ENCODE measurements at regions not wholly inside any gene's neighbourhood (a gene's known extent, or its start where the extent isn't known, plus 50 kb on each side); places are given as distances from the start of the nearest gene placed in this dataset.
A peak's percentile ranks its signal among the peaks of the same experiment; 100 is the strongest.
"Not testable (repeated sequence)": the region's sequence is repeated elsewhere in the genome, so short reads cannot be mapped to it uniquely, and the experiment has no call there.

GRCh38 chr2:230593765-230594164 is 118.9 kb upstream of the CAB39 start:
- DNase-seq (ENCODE audit: low spot score) = no peak

- no peak for DNase-seq (ENCODE audit: low spot score)
These were observed 118.3 kb upstream of the CAB39 start for GRCh38 chr2:230594286-230594840.

GRCh38 chr2:230599853-230600252 is 112.8 kb upstream of the CAB39 start:
- no peak for DNase-seq (ENCODE audit: low spot score)

GRCh38 chr2:230600285-230600684 is 112.4 kb upstream of the CAB39 start:
- DNase-seq (ENCODE audit: low spot score) = no peak

- no peak for DNase-seq (ENCODE audit: low spot score)
These were observed 111.8 kb upstream of the CAB39 start for GRCh38 chr2:230600881-230601280.

- no peak for DNase-seq (ENCODE audit: low spot score)
These were observed 111.1 kb upstream of the CAB39 start for GRCh38 chr2:230601510-230601909.

DNA sequence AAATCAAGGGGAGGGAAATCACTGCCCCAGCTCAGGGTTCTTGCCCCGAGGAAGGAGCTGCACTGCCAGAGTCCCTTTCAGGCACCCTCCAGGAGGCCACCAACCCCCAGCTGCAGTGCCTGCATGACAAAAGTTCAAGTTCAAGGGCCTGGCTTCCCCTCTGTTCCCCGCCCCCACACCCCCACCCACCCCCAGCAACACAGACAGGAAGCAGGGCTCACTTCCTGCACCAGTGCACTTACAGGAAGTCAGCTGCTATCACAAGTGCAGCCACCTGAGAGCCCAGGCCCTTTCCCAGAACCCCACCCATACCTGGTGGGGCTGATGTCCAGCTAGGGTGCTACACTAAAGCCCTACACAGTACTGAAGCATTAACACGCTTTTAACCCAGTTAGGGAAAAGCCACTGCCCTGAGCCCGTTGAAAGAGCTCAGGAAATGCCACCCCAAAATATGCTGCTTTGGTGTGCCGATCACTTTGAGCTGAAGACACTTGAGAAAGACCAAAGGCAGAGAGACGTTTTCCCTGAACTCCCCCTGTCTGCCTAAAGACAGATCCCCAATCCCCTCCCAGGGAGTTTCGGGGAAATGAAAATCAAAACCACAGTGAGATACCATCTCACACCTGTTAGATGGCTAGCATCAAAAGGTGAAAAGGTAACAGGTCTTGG is 109.9 kb upstream of the CAB39 start:
- DNase-seq (ENCODE audit: low spot score) = no peak

GRCh38 chr2:230603317-230603716 is 109.3 kb upstream of the CAB39 start:
- DNase-seq (ENCODE audit: low spot score) = not testable (repeated sequence)

DNA sequence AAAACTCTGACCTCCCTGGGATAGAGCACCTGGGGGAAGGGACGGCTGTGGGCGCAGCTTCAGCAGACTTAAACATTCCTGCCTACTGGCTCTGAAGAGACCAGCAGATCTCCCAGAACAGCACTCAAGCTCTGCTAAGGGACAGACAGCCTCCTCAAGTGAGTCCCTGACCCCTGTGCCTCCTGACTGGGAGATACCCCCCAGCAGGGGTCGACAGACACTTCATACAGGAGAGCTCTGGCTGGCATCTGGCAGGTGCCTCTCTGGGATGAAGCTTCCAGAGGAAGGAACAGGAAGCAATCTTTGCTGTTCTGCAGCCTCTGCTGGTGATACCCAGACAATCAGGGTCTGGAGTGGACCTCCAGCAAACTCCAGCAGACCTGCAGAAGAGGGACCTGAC is 108.5 kb upstream of the CAB39 start:
- DNase-seq (ENCODE audit: low spot score) = not testable (repeated sequence)

DNA sequence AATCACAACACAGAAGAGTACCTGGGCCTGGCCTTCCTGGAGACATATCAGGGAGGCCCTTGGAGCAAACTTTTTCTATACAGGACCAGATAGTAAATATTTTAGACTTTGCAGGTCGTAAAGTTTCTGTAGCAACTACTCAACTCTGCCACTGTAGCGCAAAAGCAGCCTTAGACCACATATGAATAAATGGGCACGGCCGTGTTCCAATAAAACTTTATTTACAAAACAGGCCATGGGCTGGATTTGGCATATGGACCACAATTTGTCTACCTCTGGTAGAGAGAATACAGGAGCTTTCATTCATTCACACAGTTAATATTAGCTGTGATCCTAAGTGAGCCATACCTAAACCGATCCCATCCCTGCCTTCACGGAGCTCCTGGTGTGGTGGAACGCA is 98.6 kb upstream of the CAB39 start:
- no peak for DNase-seq (ENCODE audit: low spot score)

GRCh38 chr2:230614913-230615332 is 97.7 kb upstream of the CAB39 start:
- no peak for DNase-seq (ENCODE audit: low spot score)

DNA sequence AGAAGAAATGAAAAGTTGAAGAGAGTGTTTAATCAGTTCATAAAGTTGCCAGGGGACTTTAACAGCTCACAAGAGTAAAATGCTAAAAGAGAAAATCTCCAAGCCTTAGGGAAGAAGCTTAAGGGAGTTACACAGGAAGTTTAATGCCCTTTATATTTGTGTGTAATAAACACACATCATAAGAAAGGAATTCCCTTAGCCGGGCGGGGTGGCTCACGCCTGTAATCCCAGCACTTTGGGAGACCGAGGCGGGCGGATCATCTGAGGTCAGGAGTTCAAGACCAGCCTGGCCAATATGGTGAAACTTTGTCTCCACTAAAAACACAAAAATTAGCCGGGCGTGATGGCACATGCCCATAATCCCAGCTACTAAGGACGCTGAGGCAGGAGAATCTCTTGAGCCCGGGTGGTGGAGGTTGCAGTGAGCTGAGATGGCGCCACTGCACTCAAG is 95.4 kb upstream of the CAB39 start:
- DNase-seq (ENCODE audit: low spot score) = not testable (repeated sequence)

- DNase-seq (ENCODE audit: low spot score) = no peak
These were observed 93.2 kb upstream of the CAB39 start for GRCh38 chr2:230619491-230619890.

DNA sequence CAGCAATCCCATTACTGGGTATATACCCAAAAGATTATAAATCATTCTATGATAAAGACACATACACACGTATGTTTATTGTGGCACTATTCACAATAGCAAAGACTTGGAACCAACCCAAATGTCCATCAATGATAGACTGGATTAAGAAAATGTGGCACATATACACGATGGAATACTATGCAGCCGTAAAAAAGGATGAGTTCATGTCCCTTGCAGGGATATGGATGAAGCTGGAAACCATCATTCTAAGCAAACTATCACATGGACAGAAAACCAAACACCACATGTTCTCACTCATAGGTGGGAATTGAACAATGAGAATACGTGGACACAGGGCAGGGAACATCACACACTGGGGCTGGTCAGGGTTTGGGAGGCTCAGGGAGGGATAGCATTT is 87.4 kb upstream of the CAB39 start:
- not testable (repeated sequence) for DNase-seq (ENCODE audit: low spot score)

- DNase-seq (ENCODE audit: low spot score) = not testable (repeated sequence)
These were observed 85.6 kb upstream of the CAB39 start for GRCh38 chr2:230627091-230627490.

DNA sequence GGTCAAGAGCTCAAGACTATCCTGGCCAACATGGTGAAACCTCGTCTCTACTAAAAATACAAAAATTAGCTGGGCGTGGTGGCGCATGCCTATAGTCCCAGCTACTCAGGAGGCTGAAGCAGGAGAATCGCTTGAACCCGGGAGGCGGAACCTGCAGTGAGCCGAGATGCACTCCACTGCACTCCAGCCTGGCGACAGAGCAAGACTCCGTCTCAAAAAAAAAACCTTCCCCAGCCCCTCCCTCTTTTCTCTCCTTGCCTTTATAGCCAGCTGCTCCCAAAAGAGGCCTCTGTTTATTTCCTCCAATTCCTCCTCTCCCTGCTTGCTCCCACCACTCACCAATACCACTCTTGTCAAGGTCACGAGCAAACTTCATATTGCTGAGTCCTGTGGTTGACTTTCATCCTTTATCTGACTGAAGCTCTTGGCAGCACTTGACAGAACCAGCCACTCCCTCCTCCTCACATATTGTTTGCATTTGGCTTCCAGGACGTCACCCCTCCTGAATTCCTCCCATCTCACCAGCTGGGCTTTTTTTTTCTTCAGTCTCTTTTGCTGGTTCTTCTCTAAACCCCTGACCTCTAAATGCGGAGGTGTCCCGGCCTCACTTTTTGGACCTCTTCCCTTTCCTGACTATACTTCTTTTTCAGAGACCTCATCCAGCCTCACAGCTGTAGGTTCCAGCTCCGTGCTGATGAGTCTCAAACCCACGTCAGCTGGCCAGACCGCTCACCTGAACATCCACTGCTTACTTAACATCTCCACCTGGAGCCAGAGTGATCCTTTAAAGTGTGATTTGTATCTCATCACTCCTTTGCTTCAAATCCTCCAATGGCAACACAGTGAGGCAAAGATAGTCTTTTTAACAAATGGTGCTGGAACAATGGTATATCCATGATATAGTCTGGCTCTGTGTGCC is 84.6 kb upstream of the CAB39 start:
- DNase-seq (ENCODE audit: low spot score) = peak; percentile 37

GRCh38 chr2:230631470-230631869 is 81.2 kb upstream of the CAB39 start:
- no peak for DNase-seq (ENCODE audit: low spot score)

- no peak for DNase-seq (ENCODE audit: low spot score)
These were observed 78.5 kb upstream of the CAB39 start for GRCh38 chr2:230634146-230634545.

DNA sequence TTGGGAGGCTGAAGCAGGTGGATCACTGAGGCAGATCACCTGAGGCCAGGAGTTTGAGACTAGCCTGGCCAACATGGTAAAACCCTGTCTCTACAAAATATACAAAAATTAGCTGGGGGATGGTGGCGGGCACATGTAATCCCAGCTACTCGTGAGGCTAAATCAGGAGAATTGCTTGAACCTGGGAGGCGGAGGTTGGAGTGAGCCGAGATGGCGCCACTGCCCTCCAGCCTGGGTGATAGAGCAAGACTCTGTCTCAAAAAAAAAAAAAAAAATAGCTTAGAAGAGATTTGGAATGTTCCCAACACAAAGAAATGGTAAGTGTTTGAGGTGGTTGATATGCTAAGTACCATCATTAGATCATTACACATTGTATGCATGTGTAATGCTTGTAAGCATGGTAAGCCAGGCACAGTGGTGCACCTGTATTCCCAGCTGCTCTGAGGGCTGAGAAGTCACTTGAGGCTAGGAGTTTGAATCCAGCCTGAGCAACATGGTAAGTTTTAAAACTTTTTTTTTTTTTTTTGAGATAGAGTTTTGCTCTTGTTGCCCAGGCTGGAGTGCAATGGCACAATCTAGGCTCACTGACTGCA is 77.8 kb upstream of the CAB39 start:
- DNase-seq (ENCODE audit: low spot score) = not testable (repeated sequence)

DNA sequence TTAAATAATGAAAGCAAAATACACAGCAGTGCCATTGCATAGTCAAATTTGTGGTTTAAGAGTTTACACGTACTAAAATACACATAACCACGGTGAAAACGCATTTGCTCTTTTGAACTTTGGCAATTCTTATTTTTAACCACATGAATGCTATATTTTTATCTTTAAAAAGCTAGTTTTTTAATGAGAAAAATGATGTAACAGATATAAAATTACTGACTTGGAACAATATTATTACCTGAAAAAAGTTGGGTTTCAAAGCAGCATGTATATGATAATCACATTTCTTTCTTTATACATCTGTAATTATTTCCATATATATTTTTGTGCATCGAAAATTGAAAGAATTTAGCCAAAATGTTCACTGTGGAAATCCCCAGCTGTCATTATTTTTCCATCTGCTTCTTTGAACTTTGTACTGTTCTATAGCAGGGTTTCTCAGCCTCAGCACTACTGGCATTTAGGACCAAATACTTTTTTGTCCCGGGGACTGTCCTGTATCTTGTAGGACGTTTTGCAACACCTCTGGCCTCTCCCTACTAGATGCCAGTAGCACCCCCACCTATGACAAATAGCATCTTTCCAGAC is 75.9 kb upstream of the CAB39 start:
- no peak for DNase-seq (ENCODE audit: low spot score)

DNA sequence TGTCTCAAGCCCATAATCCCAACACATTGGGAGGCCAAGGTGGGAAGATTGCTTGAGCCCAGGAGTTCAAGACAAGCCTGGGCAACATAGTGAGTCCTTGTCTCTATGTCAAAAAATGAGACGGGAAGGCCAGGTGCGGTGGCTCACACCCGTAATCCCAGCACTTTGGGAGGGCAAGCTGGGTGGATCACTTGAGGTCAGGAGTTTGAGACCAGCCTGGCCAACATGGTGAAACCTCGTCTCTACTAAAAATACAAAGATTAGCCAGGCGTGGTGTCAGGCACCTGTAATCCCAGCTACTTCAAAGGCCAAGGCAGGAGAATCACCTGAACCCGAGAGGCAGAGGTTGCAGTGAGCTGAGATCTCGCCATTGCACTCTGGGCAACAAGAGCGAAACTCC is 75.2 kb upstream of the CAB39 start:
- DNase-seq (ENCODE audit: low spot score) = not testable (repeated sequence)

DNA sequence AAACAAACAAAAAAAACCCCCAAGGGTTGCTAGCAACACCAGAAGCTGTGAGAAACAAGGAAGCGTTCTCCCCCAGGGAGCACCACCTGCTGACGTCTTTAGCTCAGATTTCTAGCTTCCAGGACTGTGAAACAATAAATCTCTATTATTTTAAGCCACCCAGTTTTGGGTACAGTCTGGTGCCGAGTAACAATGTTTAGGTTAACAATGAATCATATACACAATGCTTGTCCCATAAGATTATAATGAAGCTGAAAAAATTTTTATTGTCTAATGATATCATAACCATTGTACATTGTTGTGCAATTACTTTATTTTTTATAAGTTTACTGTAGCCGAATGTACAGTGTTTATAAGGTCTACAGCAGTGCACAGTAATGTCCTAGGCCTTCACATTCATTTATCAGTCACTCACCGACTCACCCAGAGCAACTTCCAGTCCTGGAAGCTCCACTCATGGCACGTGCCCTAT is 72.1 kb upstream of the CAB39 start:
- DNase-seq (ENCODE audit: low spot score) = no peak

All from HuH-7 (cell line).